Sigmoid colon (tissue), 6 donors: ENCODE measurements at regions not wholly inside any gene's neighbourhood (a gene's known extent, or its start where the extent isn't known, plus 50 kb on each side); places are given as distances from the start of the nearest gene placed in this dataset.

Source experiments
- DNase-seq: peaks from one replicate; pipeline ENCODE4 v3.0.0-alpha.2; 2019
- H3K27ac ChIP-seq, 4 donors: fragments of 200-600 bp; sonication (generic); one replicate each; pipeline ENCODE4 v1.5.1; 2016 to 2019; ENCODE audit warnings: mild to moderate bottlenecking in 1 of 4
- H3K27me3 ChIP-seq, 3 donors: fragments of 200-600 bp; sonication (generic); one replicate each; pipeline ENCODE4 v1.5.1; 2019; ENCODE audit warnings: mild to moderate bottlenecking in 1 of 3
- H3K36me3 ChIP-seq, 4 donors: fragments of 200-600 bp; sonication (generic); one replicate each; pipeline ENCODE4 v1.5.1; 2016 to 2019
- H3K4me1 ChIP-seq, 4 donors: fragments of 200-600 bp; sonication (generic); one replicate each; pipeline ENCODE4 v1.5.1; 2017 to 2019
- H3K4me3 ChIP-seq, 4 donors: fragments of 200-600 bp; sonication (generic); one replicate each; pipeline ENCODE4 v1.5.1; 2017 to 2019; ENCODE audit warnings: mild to moderate bottlenecking in 2 of 4, moderate library complexity in 1 of 4
- H3K9me3 ChIP-seq, 4 donors: fragments of 200-600 bp in 3 of 4; sonication (generic) in 3 of 4; one replicate each; pipeline versions ENCODE4 v1.5.1 to v1.6.1; 2013 to 2019
- CTCF ChIP-seq, 4 experiments: fragments of 450-650 bp in 3 of 4; fragments of 200-600 bp in 1 of 4; IDR thresholded peaks; one replicate each; pipeline ENCODE4 v1.5.1; 2016 to 2019; ENCODE audit warnings: antibody characterized with exemption in 4 of 4, mild to moderate bottlenecking in 3 of 4, moderate library complexity in 2 of 4
- EP300 ChIP-seq, 4 donors: sonication (generic); formaldehyde crosslinking; IDR thresholded peaks; one replicate each; pipeline ENCODE4 v1.6.1; 2017; ENCODE audit warnings: antibody characterized with exemption in 4 of 4
- POLR2A ChIP-seq, 2 donors: fragments of 450-650 bp; IDR thresholded peaks; one replicate each; pipeline ENCODE4 v1.6.1; 2016; ENCODE audit warnings: antibody characterized with exemption in 2 of 2, mild to moderate bottlenecking in 2 of 2, moderate library complexity in 2 of 2
- POLR2AphosphoS5 ChIP-seq, 4 donors: sonication (generic); formaldehyde crosslinking; IDR thresholded peaks; one replicate each; pipeline ENCODE4 v1.6.1; 2017; ENCODE audit warnings: antibody characterized with exemption in 4 of 4
- WGBS, 2 donors: extraction: QIAGEN DNeasy Blood & Tissue Kit; methylation state at CpG; one replicate each; pipeline ENCODE4 v1.1.7; 2013; 5-methylcytosine and 5-hydroxymethylcytosine counted together
- intact Hi-C: fragments of 100-400 bp; cut with DNase I; formaldehyde crosslinking; loops from one replicate; pipeline ENCODE4 v1.15.1; 2023
- donor health status: healthy with polysubstance abuse.
- donor health status: healthy.

- H3K27ac ChIP-seq, result peak overlapping the region; percentile 42 to 70 (median 56)
Observed at GRCh38 chr4:112854420-112854819, 195.0 kb upstream of the ANK2 start.

GRCh38 chr4:112855058-112855457 is 194.4 kb upstream of the ANK2 start:
- WGBS, 2 donors, result 25 to 61% methylated on average over 3 of the region's 3 CpGs
- Histone ChIP-seq H3K9me3 (no peaks in the 10 kb centered on the region), H3K4me1 (peaks cover 0 to 55% (median 31%) of the 10 kb centered on the region in 4 donors), H3K27ac (peak overlapping the region; percentile 32 to 70 (median 56)), H3K4me3 (no peak overlapping the region), H3K36me3 (no peaks in the 10 kb centered on the region), H3K27me3 (no peaks in the 10 kb centered on the region)
- TF ChIP-seq POLR2AphosphoS5 (IDR thresholded peaks at IDR 0.05) (peak in 1 of 4 donors; percentile 48), EP300 (IDR thresholded peaks at IDR 0.05) (no peak), CTCF (IDR thresholded peaks at IDR 0.05) (peak in 1 of 4 experiments; percentile 16), POLR2A (IDR thresholded peaks at IDR 0.05) (no peak)
- no peak for DNase-seq
- intact Hi-C loops, result loop anchor here (5.0 kb wide), 2 partner anchors 42 to 72 kb away; no protein-coding TSS in a partner anchor

More at GRCh38 chr4:112854420-112854819, 195.0 kb upstream of the ANK2 start:
- intact Hi-C loops, result no loop called here
- no peak for TF ChIP-seq POLR2AphosphoS5 (IDR thresholded peaks at IDR 0.05)
- Histone ChIP-seq H3K36me3 (no peaks in the 10 kb centered on the region), H3K4me1 (peaks cover 0 to 48% (median 25%) of the 10 kb centered on the region in 4 donors), H3K4me3 (no peak overlapping the region), H3K9me3 (no peaks in the 10 kb centered on the region), H3K27me3 (no peaks in the 10 kb centered on the region)
- no peak for DNase-seq

GRCh38 chr4:112857461-112857860 is 192.0 kb upstream of the ANK2 start:
- TF ChIP-seq POLR2A (IDR thresholded peaks at IDR 0.05) (no peak), CTCF (IDR thresholded peaks at IDR 0.05) (no peak), POLR2AphosphoS5 (IDR thresholded peaks at IDR 0.05) (peak in 1 of 4 donors; percentile 51), EP300 (IDR thresholded peaks at IDR 0.05) (no peak)

GRCh38 chr4:112858751-112859150 is 190.7 kb upstream of the ANK2 start:
- H3K9me3 ChIP-seq, result no peaks in the 10 kb centered on the region
- no peak overlapping the region for H3K4me3 ChIP-seq
- no peak for DNase-seq
- intact Hi-C loops, result loop anchor here (5.0 kb wide), 2 partner anchors 39 to 69 kb away; no protein-coding TSS in a partner anchor
- TF ChIP-seq CTCF (IDR thresholded peaks at IDR 0.05), result no peak
- TF ChIP-seq POLR2AphosphoS5 (IDR thresholded peaks at IDR 0.05), result no peak
- no peak for TF ChIP-seq EP300 (IDR thresholded peaks at IDR 0.05)
- no peak for TF ChIP-seq POLR2A (IDR thresholded peaks at IDR 0.05)
- H3K27ac ChIP-seq, result peak overlapping the region; percentile 56 to 70 (median 65)
- H3K36me3 ChIP-seq, result no peaks in the 10 kb centered on the region
- WGBS, 2 donors, result 92 to 96% methylated on average over 3 of the region's 3 CpGs
- H3K27me3 ChIP-seq, result no peaks in the 10 kb centered on the region
- H3K4me1 ChIP-seq, result peaks cover 0 to 70% (median 57%) of the 10 kb centered on the region in 4 donors

More at GRCh38 chr4:112857461-112857860, 192.0 kb upstream of the ANK2 start:
- Histone ChIP-seq H3K9me3 (no peaks in the 10 kb centered on the region), H3K27ac (peak overlapping the region; percentile 45 to 70 (median 62)), H3K4me3 (no peak overlapping the region), H3K27me3 (no peaks in the 10 kb centered on the region), H3K36me3 (no peaks in the 10 kb centered on the region), H3K4me1 (peaks cover 0 to 74% (median 54%) of the 10 kb centered on the region in 4 donors)
- intact Hi-C loops, result loop anchor here (5.0 kb wide), 2 partner anchors 40 to 70 kb away; no protein-coding TSS in a partner anchor
- WGBS, 2 donors, result 76 to 80% methylated on average over 1 of the region's 1 CpG
- DNase-seq, result no peak

GRCh38 chr4:112859456-112860184 is 189.8 kb upstream of the ANK2 start:
- no peaks in the 10 kb centered on the region for H3K9me3 ChIP-seq
- intact Hi-C loops, result loop anchor here (5.0 kb wide), 2 partner anchors 38 to 68 kb away; no protein-coding TSS in a partner anchor
- peak overlapping the region; percentile 56 to 70 (median 65) for H3K27ac ChIP-seq
- no peaks in the 10 kb centered on the region for H3K36me3 ChIP-seq
- H3K4me3 ChIP-seq, result no peak overlapping the region
- no peaks in the 10 kb centered on the region for H3K27me3 ChIP-seq
- TF ChIP-seq CTCF (IDR thresholded peaks at IDR 0.05) (no peak), EP300 (IDR thresholded peaks at IDR 0.05) (no peak), POLR2AphosphoS5 (IDR thresholded peaks at IDR 0.05) (no peak), POLR2A (IDR thresholded peaks at IDR 0.05) (no peak)
- peaks cover 0 to 62% (median 54%) of the 10 kb centered on the region in 4 donors for H3K4me1 ChIP-seq
- no peak for DNase-seq
- 65 to 85% methylated on average over 2 of the region's 2 CpGs for WGBS, 2 donors
